ENCODE measurements at regions not wholly inside any gene's neighbourhood (a gene's known extent, or its start where the extent isn't known, plus 50 kb on each side); places are given as distances from the start of the nearest gene placed in this dataset.

- Histone ChIP-seq H3K36me3 (no peaks in the 10 kb centered on the region), H3K4me1 (replicated peaks) (no peaks in the 10 kb centered on the region), H3K9me3 (no peaks in the 10 kb centered on the region), H3K4me3 (no peak overlapping the region), H3K27ac (no peak overlapping the region), H3K27me3 (replicated peaks; ENCODE audit: insufficient read depth) (no peaks in the 10 kb centered on the region)
- TF ChIP-seq POLR2A (IDR thresholded peaks at IDR 0.05) (no peak), POLR2AphosphoS5 (IDR thresholded peaks at IDR 0.05) (no peak), CTCF (IDR thresholded peaks at IDR 0.05) (no peak)
- WGBS: 82% methylated on average over 2 of the region's 2 CpGs
- intact Hi-C loops (cut with DNase I): no loop called here
- no peak for DNase-seq (ENCODE audit: low spot score)
These were observed 872.1 kb upstream of the PCDH20 start for GRCh38 chr13:62287764-62288163.

GRCh38 chr13:62280590-62280989 lies 864.9 kb upstream of the PCDH20 start:
- no peak for DNase-seq (ENCODE audit: low spot score)
- H3K9me3 ChIP-seq: no peaks in the 10 kb centered on the region
- TF ChIP-seq CTCF (IDR thresholded peaks at IDR 0.05) (no peak), POLR2AphosphoS5 (IDR thresholded peaks at IDR 0.05) (no peak), POLR2A (IDR thresholded peaks at IDR 0.05) (no peak)
- intact Hi-C loops (cut with DNase I): no loop called here
- no peak overlapping the region for H3K4me3 ChIP-seq
- no peaks in the 10 kb centered on the region for H3K36me3 ChIP-seq
- no peaks in the 10 kb centered on the region for H3K4me1 ChIP-seq (replicated peaks)
- WGBS: 94% methylated on average over 1 of the region's 1 CpG
- H3K27me3 ChIP-seq (replicated peaks; ENCODE audit: insufficient read depth): no peaks in the 10 kb centered on the region
- H3K27ac ChIP-seq: no peak overlapping the region

- H3K27me3 ChIP-seq (replicated peaks; ENCODE audit: insufficient read depth): no peaks in the 10 kb centered on the region
- H3K4me3 ChIP-seq: no peak overlapping the region
- intact Hi-C loops (cut with DNase I): no loop called here
- TF ChIP-seq CTCF (IDR thresholded peaks at IDR 0.05) (no peak), POLR2AphosphoS5 (IDR thresholded peaks at IDR 0.05) (no peak), POLR2A (IDR thresholded peaks at IDR 0.05) (no peak)
- no peaks in the 10 kb centered on the region for H3K4me1 ChIP-seq (replicated peaks)
- H3K9me3 ChIP-seq: no peaks in the 10 kb centered on the region
- DNase-seq (ENCODE audit: low spot score): no peak
- H3K27ac ChIP-seq: no peak overlapping the region
- no peaks in the 10 kb centered on the region for H3K36me3 ChIP-seq
These were observed 862.6 kb upstream of the PCDH20 start for GRCh38 chr13:62278271-62278670.

GRCh38 chr13:62251734-62252133 lies 836.1 kb upstream of the PCDH20 start:
- intact Hi-C loops (cut with DNase I): no loop called here
- H3K27ac ChIP-seq: no peak overlapping the region
- H3K4me1 ChIP-seq (replicated peaks): no peaks in the 10 kb centered on the region
- no peaks in the 10 kb centered on the region for H3K36me3 ChIP-seq
- TF ChIP-seq POLR2AphosphoS5 (IDR thresholded peaks at IDR 0.05) (no peak), CTCF (IDR thresholded peaks at IDR 0.05) (no peak), POLR2A (IDR thresholded peaks at IDR 0.05) (no peak)
- H3K4me3 ChIP-seq: no peak overlapping the region
- H3K9me3 ChIP-seq: no peaks in the 10 kb centered on the region
- no peaks in the 10 kb centered on the region for H3K27me3 ChIP-seq (replicated peaks; ENCODE audit: insufficient read depth)
- 94% methylated on average over 2 of the region's 2 CpGs for WGBS
- no peak for DNase-seq (ENCODE audit: low spot score)

GRCh38 chr13:62250501-62251201 lies 835.0 kb upstream of the PCDH20 start:
- H3K27ac ChIP-seq: no peak overlapping the region
- no peak for TF ChIP-seq POLR2A (IDR thresholded peaks at IDR 0.05)
- no peak for TF ChIP-seq POLR2AphosphoS5 (IDR thresholded peaks at IDR 0.05)
- no peak for TF ChIP-seq CTCF (IDR thresholded peaks at IDR 0.05)
- H3K27me3 ChIP-seq (replicated peaks; ENCODE audit: insufficient read depth): no peaks in the 10 kb centered on the region
- intact Hi-C loops (cut with DNase I): no loop called here
- 65% methylated on average over 10 of the region's 10 CpGs for WGBS
- no peaks in the 10 kb centered on the region for H3K9me3 ChIP-seq
- no peak for DNase-seq (ENCODE audit: low spot score)
- no peaks in the 10 kb centered on the region for H3K36me3 ChIP-seq
- H3K4me3 ChIP-seq: no peak overlapping the region
- no peaks in the 10 kb centered on the region for H3K4me1 ChIP-seq (replicated peaks)

All from prostate gland (tissue), 2 donors.